ENCODE measurements at regions not wholly inside any gene's neighbourhood (a gene's known extent, or its start where the extent isn't known, plus 50 kb on each side); places are given as distances from the start of the nearest gene placed in this dataset.
"Not testable (repeated sequence)": the region's sequence is repeated elsewhere in the genome, so short reads cannot be mapped to it uniquely, and the experiment has no call there.

- DNase-seq: no peak
These were observed 168.2 kb upstream of the NLGN4Y start for GRCh38 chrY:14356154-14356553.

DNA sequence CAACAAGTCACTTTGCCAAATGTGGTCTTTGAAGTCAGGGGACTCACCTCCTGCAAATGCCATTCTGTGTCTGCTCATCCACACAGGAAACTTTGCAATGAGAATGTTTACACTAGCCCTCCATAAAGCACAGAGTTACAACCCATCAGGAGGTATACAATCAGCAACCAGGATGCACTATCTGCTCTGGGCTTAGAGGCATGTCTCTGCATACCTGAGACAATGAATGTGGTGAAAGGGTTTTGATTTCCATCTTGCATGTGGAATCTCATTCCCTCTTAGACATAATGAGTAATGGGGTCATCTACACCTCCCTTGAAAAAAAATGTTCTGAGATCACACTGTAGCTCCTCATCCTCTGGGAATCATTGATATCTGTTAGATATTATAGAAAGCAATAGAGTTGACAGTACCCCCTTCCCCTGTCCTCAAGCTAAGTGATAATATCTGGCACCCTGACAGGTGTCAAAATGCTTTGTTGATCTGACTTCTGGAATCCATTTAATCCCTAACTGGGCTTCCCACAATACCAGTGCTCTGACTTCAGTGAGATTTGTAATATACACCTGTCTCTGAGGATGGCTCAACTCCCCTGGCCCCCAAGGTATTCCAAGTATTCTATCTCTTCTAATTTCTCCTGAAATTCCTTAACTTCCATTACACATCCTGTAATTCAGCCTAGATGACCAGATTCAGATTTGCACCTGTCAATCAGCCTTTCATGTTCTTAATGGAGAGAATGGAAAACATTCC lies 163.4 kb upstream of the NLGN4Y start:
- DNase-seq: no peak

GRCh38 chrY:14373608-14374007 lies 150.7 kb upstream of the NLGN4Y start:
- no peak for DNase-seq

GRCh38 chrY:14378217-14378616 lies 146.1 kb upstream of the NLGN4Y start:
- no peak for DNase-seq

DNA sequence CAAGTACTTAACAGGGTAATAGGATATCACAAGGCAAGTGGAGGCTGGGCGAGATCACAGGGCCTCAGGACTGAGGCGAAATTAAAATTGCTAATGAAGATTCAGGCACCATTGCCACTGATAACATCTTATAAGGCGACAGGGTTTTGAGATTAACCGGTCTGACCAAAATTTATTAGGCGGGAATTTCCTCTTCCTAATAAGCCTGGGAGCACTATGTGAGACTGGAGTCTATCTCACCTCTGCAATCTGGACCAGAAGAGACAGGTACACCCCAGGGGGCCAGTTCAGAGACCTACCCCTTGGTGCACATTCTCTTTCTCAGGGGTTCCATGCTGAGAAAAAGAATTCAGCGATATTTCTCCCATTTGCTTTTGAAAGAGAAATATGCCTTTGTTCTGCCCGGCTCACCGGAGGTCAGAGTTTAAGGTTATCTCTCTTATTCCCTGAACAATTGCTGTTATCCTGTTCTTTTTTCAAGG lies 113.7 kb upstream of the NLGN4Y start:
- not testable (repeated sequence) for DNase-seq

GRCh38 chrY:14411334-14411733 lies 113.0 kb upstream of the NLGN4Y start:
- DNase-seq: no peak

- DNase-seq: no peak
These were observed 87.8 kb upstream of the NLGN4Y start for GRCh38 chrY:14436546-14436945.

GRCh38 chrY:14437626-14438025 lies 86.7 kb upstream of the NLGN4Y start:
- no peak for DNase-seq

GRCh38 chrY:14438395-14438794 lies 85.9 kb upstream of the NLGN4Y start:
- DNase-seq: no peak

GRCh38 chrY:14444550-14444949 lies 79.8 kb upstream of the NLGN4Y start:
- DNase-seq: no peak

DNA sequence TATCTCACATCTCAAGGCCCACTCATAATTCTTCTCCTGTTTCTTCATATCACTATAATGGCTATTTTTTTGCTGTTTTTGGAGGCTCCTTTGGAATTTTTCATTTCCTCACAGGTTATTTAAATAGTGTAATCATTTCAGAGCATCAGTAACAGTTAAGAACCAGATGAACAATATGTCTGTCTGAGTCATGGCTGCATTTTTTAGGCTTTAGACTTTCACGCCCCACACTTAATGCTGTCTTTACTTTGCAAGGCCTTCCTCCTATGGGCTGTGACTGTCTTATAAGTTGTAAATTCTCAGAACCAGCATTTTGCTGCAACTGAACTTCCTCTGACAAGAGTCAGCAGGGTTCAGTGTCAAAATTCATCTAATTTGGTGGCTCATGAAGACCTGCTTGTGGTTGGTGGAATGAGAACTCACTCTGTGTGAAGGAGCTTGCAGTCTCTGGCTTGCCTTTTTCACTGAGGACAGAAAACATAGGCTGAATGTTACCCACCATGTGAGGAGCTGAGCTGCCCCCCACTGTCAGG lies 56.1 kb upstream of the NLGN4Y start:
- no peak for DNase-seq

GRCh38 chrY:14472421-14472820 lies 51.9 kb upstream of the NLGN4Y start:
- DNase-seq: no peak

GRCh38 chrY:14473320-14473719 lies 51.0 kb upstream of the NLGN4Y start:
- no peak for DNase-seq

Measured in stimulated activated CD8-positive, alpha-beta memory T cell treated with anti-CD3 and anti-CD28 coated beads, Interleukin-4, amount 100 ng/mL, for 48 hours (primary cell).